OCI-LY1 (cell line): ENCODE measurements at regions not wholly inside any gene's neighbourhood (a gene's known extent, or its start where the extent isn't known, plus 50 kb on each side); places are given as distances from the start of the nearest gene placed in this dataset.

Source experiments
- CTCF ChIP-seq: fragments of 200-600 bp; sonication (generic), shearing (Covaris generic); IDR thresholded peaks from 2 replicates; pipeline ENCODE4 v1.5.1; 2017; ENCODE audit warnings: mild to moderate bottlenecking, antibody characterized with exemption, low read length, moderate library complexity, mixed read lengths
- EZH2 ChIP-seq: fragments of 200-600 bp; sonication (generic), shearing (Covaris generic); IDR thresholded peaks from 2 replicates; pipeline ENCODE4 v1.8.0; 2017; ENCODE audit warnings: borderline replicate concordance, mixed run types, mild to moderate bottlenecking, antibody characterized with exemption, low read length, moderate library complexity, mixed read lengths

DNA sequence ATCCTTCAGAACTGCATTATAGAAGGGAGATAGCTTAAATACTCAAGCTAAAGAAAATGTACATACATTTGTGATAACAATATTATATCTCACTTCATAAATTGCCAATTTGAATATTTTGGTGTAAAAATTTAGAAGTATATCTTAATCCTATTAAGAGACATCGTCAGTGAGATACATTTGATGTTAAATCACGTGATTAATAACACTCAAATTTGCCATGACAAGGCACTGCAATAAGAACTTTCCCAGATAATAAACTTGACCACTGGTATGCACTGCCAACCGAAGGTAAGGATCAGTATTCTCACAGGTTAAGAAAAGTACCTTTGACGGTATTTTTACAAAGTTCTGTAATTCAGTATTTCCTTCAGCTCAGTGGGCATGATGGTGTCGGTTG is 764.7 kb upstream of the FRG1 start:
- TF ChIP-seq CTCF (no peak), EZH2 (no peak)
